Neural progenitor cell (in vitro differentiated cells): ENCODE measurements at regions not wholly inside any gene's neighbourhood (a gene's known extent, or its start where the extent isn't known, plus 50 kb on each side); places are given as distances from the start of the nearest gene placed in this dataset.

Source experiments
- DNase-seq: peaks from one replicate; pipeline ENCODE4 v3.0.0-alpha.2; 2016; ENCODE audit warnings: low spot score
- H2AFZ ChIP-seq: fragments of 200-600 bp; sonication (generic); replicated peaks from 2 replicates; pipeline ENCODE4 v1.6.1; 2016; ENCODE audit warnings: antibody characterized with exemption
- H3F3A ChIP-seq: fragments of 200-600 bp; sonication (generic); 2 replicates; pipeline ENCODE4 v1.6.1; 2016; ENCODE audit warnings: antibody characterized with exemption, low read depth
- H3K27ac ChIP-seq: fragments of 200-600 bp; sonication (generic); 2 replicates; pipeline ENCODE4 v1.5.1; 2016; ENCODE audit warnings: mild to moderate bottlenecking
- H3K27me3 ChIP-seq: fragments of 200-600 bp; sonication (generic); 2 replicates; pipeline ENCODE4 v1.6.1; 2016; ENCODE audit warnings: mild to moderate bottlenecking, moderate library complexity
- H3K36me3 ChIP-seq: fragments of 200-600 bp; sonication (generic); 2 replicates; pipeline ENCODE4 v1.5.1; 2016
- H3K4me1 ChIP-seq: fragments of 200-600 bp; sonication (generic); 2 replicates; pipeline ENCODE4 v1.6.1; 2016; ENCODE audit warnings: mixed run types
- H3K4me2 ChIP-seq: fragments of 200-600 bp; sonication (generic); 2 replicates; pipeline ENCODE4 v1.6.1; 2016
- H3K4me3 ChIP-seq: fragments of 200-600 bp; sonication (generic); 2 replicates; pipeline ENCODE4 v1.5.1; 2016
- H3K79me2 ChIP-seq: fragments of 200-600 bp; sonication (generic); 2 replicates; pipeline ENCODE4 v1.6.1; 2016; ENCODE audit warnings: low read depth
- H3K9ac ChIP-seq: fragments of 200-600 bp; sonication (generic); 2 replicates; pipeline ENCODE4 v1.6.1; 2016
- H3K9me3 ChIP-seq: fragments of 200-600 bp; sonication (generic); 2 replicates; pipeline ENCODE4 v1.5.1; 2016; ENCODE audit warnings: low read depth
- H4K20me1 ChIP-seq: fragments of 200-600 bp; sonication (generic); 2 replicates; pipeline ENCODE4 v1.6.1; 2016; ENCODE audit warnings: low read depth
- H3K27ac Mint-ChIP-seq: 3 replicates; pipeline ENCODE4 v1.8.0; 2021; ENCODE audit warnings: mixed read lengths
- H3K27me3 Mint-ChIP-seq: 2 replicates; pipeline ENCODE4 v1.8.0; 2022; ENCODE audit warnings: low read depth, mild to moderate bottlenecking, inconsistent platforms, moderate library complexity, mixed read lengths; ENCODE audit not compliant: insufficient read depth
- H3K36me3 Mint-ChIP-seq: 3 replicates; pipeline ENCODE4 v1.8.0; 2021; ENCODE audit warnings: mixed read lengths
- H3K4me1 Mint-ChIP-seq: 3 replicates; pipeline ENCODE4 v1.8.0; 2021; ENCODE audit warnings: mixed read lengths
- H3K4me3 Mint-ChIP-seq: 3 replicates; pipeline ENCODE4 v1.8.0; 2021; ENCODE audit warnings: mild to moderate bottlenecking, moderate library complexity, mixed read lengths
- H3K9me3 Mint-ChIP-seq: 3 replicates; pipeline ENCODE4 v1.8.0; 2020; ENCODE audit warnings: mixed read lengths
- EZH2 ChIP-seq: fragments of 200-600 bp; sonication (generic); IDR thresholded peaks from 2 replicates; pipeline ENCODE4 v1.6.1; 2017; ENCODE audit warnings: antibody characterized with exemption, mild to moderate bottlenecking, moderate library complexity
- EZH2phosphoT487 ChIP-seq: fragments of 200-600 bp; sonication (generic); IDR thresholded peaks from 2 replicates; pipeline ENCODE4 v1.6.1; 2017; ENCODE audit warnings: antibody characterized with exemption
- TF ChIP-seq, protein P1 (sequence below): fragments of 200-600 bp; sonication (generic); IDR thresholded peaks from 2 replicates; pipeline ENCODE4 v1.5.1; 2017; ENCODE audit warnings: antibody characterized with exemption, mild to moderate bottlenecking

GRCh38 chr10:83037653-83038052, 1101.7 kb upstream of the GHITM start:
- Histone ChIP-seq H3K27ac (no peak overlapping the region), H3F3A (no peaks in the 10 kb centered on the region), H3K79me2 (no peaks in the 10 kb centered on the region), H3K4me2 (no peak overlapping the region), H3K4me3 (no peak overlapping the region), H3K9me3 (no peaks in the 10 kb centered on the region), H3K9ac (no peak overlapping the region), H3K36me3 (no peaks in the 10 kb centered on the region), H3K27me3 (no peaks in the 10 kb centered on the region), H3K4me1 (no peaks in the 10 kb centered on the region), H4K20me1 (no peaks in the 10 kb centered on the region), H2AFZ (no peak overlapping the region)
- no peak for TF ChIP-seq EZH2
- TF ChIP-seq, protein P1, sequence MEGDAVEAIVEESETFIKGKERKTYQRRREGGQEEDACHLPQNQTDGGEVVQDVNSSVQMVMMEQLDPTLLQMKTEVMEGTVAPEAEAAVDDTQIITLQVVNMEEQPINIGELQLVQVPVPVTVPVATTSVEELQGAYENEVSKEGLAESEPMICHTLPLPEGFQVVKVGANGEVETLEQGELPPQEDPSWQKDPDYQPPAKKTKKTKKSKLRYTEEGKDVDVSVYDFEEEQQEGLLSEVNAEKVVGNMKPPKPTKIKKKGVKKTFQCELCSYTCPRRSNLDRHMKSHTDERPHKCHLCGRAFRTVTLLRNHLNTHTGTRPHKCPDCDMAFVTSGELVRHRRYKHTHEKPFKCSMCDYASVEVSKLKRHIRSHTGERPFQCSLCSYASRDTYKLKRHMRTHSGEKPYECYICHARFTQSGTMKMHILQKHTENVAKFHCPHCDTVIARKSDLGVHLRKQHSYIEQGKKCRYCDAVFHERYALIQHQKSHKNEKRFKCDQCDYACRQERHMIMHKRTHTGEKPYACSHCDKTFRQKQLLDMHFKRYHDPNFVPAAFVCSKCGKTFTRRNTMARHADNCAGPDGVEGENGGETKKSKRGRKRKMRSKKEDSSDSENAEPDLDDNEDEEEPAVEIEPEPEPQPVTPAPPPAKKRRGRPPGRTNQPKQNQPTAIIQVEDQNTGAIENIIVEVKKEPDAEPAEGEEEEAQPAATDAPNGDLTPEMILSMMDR = peak; percentile 26
- Mint-ChIP-seq H3K27ac (no peak overlapping the region), H3K36me3 (no peaks in the 10 kb centered on the region), H3K4me1 (no peaks in the 10 kb centered on the region), H3K9me3 (no peaks in the 10 kb centered on the region), H3K27me3 (peaks cover 2% of the 10 kb centered on the region), H3K4me3 (no peak overlapping the region)
- no peak for DNase-seq

DNA sequence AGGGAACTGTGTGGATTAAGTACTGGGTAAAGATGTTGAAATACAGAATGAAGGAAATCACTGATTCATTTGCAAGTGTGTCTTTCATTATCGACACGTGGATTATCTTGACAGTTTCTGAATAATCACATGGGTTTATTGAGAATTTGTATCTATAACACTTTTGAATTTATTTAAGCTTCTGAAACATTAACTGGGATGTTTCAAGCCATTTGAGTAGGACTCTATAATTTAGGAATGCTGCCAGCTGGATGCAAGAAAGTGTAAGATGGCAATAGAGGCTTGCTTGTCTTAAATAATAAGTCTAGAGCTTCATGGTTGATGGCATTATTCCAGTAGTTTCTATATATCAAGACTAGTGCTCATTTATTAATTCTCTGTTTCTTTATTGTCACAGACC, 1100.7 kb upstream of the GHITM start:
- Histone ChIP-seq H3K27ac (no peak overlapping the region), H4K20me1 (no peaks in the 10 kb centered on the region), H3K9ac (no peak overlapping the region), H3K4me2 (no peak overlapping the region), H3K27me3 (no peaks in the 10 kb centered on the region), H3K9me3 (no peaks in the 10 kb centered on the region), H3K4me3 (no peak overlapping the region), H3K36me3 (no peaks in the 10 kb centered on the region), H2AFZ (no peak overlapping the region), H3K4me1 (no peaks in the 10 kb centered on the region), H3F3A (no peaks in the 10 kb centered on the region), H3K79me2 (no peaks in the 10 kb centered on the region)
- Mint-ChIP-seq H3K36me3 (no peaks in the 10 kb centered on the region), H3K4me1 (no peaks in the 10 kb centered on the region), H3K9me3 (no peaks in the 10 kb centered on the region), H3K27me3 (peaks cover 2% of the 10 kb centered on the region), H3K27ac (no peak overlapping the region), H3K4me3 (no peak overlapping the region)
- TF ChIP-seq, protein P1 = no peak
- TF ChIP-seq EZH2phosphoT487 (no peak), EZH2 (no peak)
- no peak for DNase-seq

- Mint-ChIP-seq H3K27me3 (no peaks in the 10 kb centered on the region), H3K4me1 (no peaks in the 10 kb centered on the region), H3K4me3 (no peak overlapping the region), H3K27ac (no peak overlapping the region), H3K9me3 (no peaks in the 10 kb centered on the region), H3K36me3 (no peaks in the 10 kb centered on the region)
- H3K27me3 ChIP-seq = no peaks in the 10 kb centered on the region
- H3F3A ChIP-seq = no peaks in the 10 kb centered on the region
- no peak for TF ChIP-seq EZH2
- TF ChIP-seq, protein P1 = no peak
- no peak for TF ChIP-seq EZH2phosphoT487
- DNase-seq = no peak
- H2AFZ ChIP-seq = no peak overlapping the region
- no peaks in the 10 kb centered on the region for H3K9me3 ChIP-seq
- H3K9ac ChIP-seq = no peak overlapping the region
- H3K4me1 ChIP-seq = no peaks in the 10 kb centered on the region
- no peaks in the 10 kb centered on the region for H3K36me3 ChIP-seq
- H3K4me2 ChIP-seq = no peak overlapping the region
- H3K4me3 ChIP-seq = no peak overlapping the region
- no peak overlapping the region for H3K27ac ChIP-seq
- no peaks in the 10 kb centered on the region for H4K20me1 ChIP-seq
- H3K79me2 ChIP-seq = no peaks in the 10 kb centered on the region
Measured at GRCh38 chr10:83045731-83046130, 1093.6 kb upstream of the GHITM start.

GRCh38 chr10:83050815-83051214, 1088.5 kb upstream of the GHITM start:
- Histone ChIP-seq H3K27me3 (no peaks in the 10 kb centered on the region), H2AFZ (no peak overlapping the region), H3K4me2 (no peak overlapping the region), H3K4me1 (no peaks in the 10 kb centered on the region), H3K27ac (no peak overlapping the region), H3K9me3 (no peaks in the 10 kb centered on the region), H3F3A (no peaks in the 10 kb centered on the region), H4K20me1 (no peaks in the 10 kb centered on the region), H3K79me2 (no peaks in the 10 kb centered on the region), H3K9ac (no peak overlapping the region), H3K4me3 (no peak overlapping the region), H3K36me3 (no peaks in the 10 kb centered on the region)
- H3K9me3 Mint-ChIP-seq = no peaks in the 10 kb centered on the region
- H3K27me3 Mint-ChIP-seq = no peaks in the 10 kb centered on the region
- no peaks in the 10 kb centered on the region for H3K4me1 Mint-ChIP-seq
- no peaks in the 10 kb centered on the region for H3K36me3 Mint-ChIP-seq
- H3K4me3 Mint-ChIP-seq = no peak overlapping the region
- TF ChIP-seq EZH2 (no peak), EZH2phosphoT487 (no peak)
- DNase-seq = no peak
- H3K27ac Mint-ChIP-seq = no peak overlapping the region
